ENCODE measurements at regions not wholly inside any gene's neighbourhood (a gene's known extent, or its start where the extent isn't known, plus 50 kb on each side); places are given as distances from the start of the nearest gene placed in this dataset.

DNA sequence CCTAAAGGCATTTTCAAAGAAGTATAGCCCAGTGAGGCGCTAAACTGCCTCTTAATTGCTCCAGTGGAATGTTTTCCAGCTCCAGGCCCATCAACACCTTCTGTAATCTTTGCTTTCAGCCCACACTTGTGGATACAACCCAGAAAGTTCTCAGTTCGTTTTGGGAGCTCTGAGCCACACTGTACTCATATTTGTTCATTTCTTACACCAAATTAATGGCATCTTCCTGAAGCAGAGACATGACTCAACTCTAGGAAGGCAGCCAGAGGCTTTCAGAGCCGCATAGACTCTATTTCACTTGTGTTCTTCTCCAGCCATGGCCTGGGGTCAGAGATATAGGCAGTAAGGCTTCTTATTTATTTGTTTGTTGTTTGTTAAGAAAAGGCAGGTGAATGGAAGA is 175.5 kb upstream of the NCAM1 start (continued):
- TF ChIP-seq, protein P1, sequence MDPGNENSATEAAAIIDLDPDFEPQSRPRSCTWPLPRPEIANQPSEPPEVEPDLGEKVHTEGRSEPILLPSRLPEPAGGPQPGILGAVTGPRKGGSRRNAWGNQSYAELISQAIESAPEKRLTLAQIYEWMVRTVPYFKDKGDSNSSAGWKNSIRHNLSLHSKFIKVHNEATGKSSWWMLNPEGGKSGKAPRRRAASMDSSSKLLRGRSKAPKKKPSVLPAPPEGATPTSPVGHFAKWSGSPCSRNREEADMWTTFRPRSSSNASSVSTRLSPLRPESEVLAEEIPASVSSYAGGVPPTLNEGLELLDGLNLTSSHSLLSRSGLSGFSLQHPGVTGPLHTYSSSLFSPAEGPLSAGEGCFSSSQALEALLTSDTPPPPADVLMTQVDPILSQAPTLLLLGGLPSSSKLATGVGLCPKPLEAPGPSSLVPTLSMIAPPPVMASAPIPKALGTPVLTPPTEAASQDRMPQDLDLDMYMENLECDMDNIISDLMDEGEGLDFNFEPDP (CRISPR knock-in tag; conservative IDR thresholded peaks at IDR 0.05), result no peak
- TF ChIP-seq, protein P2, sequence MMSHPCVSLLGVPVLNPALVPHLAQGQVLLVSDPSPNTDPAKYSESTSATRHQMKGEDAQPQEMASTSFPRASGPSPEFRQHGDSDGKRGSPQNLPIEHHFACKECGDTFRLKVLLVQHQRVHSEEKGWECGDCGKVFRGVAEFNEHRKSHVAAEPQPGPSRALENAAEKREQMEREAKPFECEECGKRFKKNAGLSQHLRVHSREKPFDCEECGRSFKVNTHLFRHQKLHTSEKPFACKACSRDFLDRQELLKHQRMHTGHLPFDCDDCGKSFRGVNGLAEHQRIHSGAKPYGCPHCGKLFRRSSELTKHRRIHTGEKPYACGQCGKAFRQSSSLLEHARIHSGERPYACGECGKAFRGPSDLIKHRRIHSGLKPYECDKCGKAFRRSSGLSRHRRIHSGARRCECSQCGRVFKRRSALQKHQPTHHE (CRISPR knock-in tag; IDR thresholded peaks at IDR 0.05; ENCODE audit: borderline replicate concordance), result no peak
- TF ChIP-seq, protein P3, sequence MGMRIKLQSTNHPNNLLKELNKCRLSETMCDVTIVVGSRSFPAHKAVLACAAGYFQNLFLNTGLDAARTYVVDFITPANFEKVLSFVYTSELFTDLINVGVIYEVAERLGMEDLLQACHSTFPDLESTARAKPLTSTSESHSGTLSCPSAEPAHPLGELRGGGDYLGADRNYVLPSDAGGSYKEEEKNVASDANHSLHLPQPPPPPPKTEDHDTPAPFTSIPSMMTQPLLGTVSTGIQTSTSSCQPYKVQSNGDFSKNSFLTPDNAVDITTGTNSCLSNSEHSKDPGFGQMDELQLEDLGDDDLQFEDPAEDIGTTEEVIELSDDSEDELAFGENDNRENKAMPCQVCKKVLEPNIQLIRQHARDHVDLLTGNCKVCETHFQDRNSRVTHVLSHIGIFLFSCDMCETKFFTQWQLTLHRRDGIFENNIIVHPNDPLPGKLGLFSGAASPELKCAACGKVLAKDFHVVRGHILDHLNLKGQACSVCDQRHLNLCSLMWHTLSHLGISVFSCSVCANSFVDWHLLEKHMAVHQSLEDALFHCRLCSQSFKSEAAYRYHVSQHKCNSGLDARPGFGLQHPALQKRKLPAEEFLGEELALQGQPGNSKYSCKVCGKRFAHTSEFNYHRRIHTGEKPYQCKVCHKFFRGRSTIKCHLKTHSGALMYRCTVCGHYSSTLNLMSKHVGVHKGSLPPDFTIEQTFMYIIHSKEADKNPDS (CRISPR knock-in tag; IDR thresholded peaks at IDR 0.05), result no peak
- TF ChIP-seq ZNF12 (CRISPR knock-in tag; IDR thresholded peaks at IDR 0.05) (no peak), ATRX (CRISPR knock-in tag; IDR thresholded peaks at IDR 0.05; ENCODE audit: borderline replicate concordance) (no peak)
- TF ChIP-seq, protein P4, sequence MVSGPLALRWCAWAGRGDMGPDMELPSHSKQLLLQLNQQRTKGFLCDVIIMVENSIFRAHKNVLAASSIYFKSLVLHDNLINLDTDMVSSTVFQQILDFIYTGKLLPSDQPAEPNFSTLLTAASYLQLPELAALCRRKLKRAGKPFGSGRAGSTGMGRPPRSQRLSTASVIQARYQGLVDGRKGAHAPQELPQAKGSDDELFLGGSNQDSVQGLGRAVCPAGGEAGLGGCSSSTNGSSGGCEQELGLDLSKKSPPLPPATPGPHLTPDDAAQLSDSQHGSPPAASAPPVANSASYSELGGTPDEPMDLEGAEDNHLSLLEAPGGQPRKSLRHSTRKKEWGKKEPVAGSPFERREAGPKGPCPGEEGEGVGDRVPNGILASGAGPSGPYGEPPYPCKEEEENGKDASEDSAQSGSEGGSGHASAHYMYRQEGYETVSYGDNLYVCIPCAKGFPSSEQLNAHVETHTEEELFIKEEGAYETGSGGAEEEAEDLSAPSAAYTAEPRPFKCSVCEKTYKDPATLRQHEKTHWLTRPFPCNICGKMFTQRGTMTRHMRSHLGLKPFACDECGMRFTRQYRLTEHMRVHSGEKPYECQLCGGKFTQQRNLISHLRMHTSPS (CRISPR knock-in tag; IDR thresholded peaks at IDR 0.05; ENCODE audit: low read depth), result no peak

DNA sequence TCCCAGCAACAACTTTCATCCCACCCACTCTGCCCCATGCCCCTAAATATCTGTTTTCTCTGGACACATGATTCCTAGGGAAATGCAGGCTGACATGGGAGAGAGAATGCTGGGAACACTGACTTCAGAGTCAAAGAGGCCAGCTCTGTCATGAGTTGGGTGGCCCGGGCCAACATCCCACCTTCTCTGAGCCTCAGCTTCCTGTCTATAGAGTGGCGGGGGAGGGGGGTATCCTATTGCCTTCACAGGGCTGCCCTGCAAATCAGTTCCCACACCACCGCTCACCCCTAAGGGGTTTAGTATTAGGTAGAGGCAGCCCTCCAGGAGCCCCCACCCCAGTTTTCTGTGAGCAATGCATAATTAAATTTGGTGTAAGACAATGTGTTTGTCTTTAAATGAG is 175.0 kb upstream of the NCAM1 start:
- WGBS (ENCODE audit: low lambda C conversion rate), result 0% methylated on average over 1 of the region's 3 CpGs
- no peak overlapping the region for H3K4me2 ChIP-seq (ENCODE audit: low read depth, low read length)

More for the DNA sequence above, 175.0 kb upstream of the NCAM1 start:
- no peaks in the 10 kb centered on the region for H3K4me1 ChIP-seq (ENCODE audit: insufficient read depth, low read length)
- H3K79me2 ChIP-seq (ENCODE audit: insufficient read depth, low read length), result no peaks in the 10 kb centered on the region
- no peaks in the 10 kb centered on the region for H4K20me1 ChIP-seq (ENCODE audit: insufficient read depth, low read length)
- CTCF ChIA-PET (ENCODE audit: low intra/inter-chr PET ratio, low total read pairs), result no interaction called here
- no peak overlapping the region for H3K4me3 ChIP-seq (replicated peaks in 1 of 3; ENCODE audit: insufficient read depth in 1 of 3, low read depth in 2 of 3, low read length in 3 of 3)
- H3K9ac ChIP-seq (ENCODE audit: insufficient read depth, low read depth, low read length), result no peak overlapping the region
- POLR2A ChIA-PET, result no interaction called here
- DNase-seq (ENCODE audit: low spot score) (no peak), ATAC-seq (no peak), FAIRE-seq (no peak)
- no TSS peak for BruUV-seq (replicated peaks)
- no peaks in the 10 kb centered on the region for H3K36me3 ChIP-seq (replicated peaks in 1 of 2; ENCODE audit: control insufficient read depth in 1 of 2, insufficient read depth in 2 of 2, low read length in 2 of 2)
- in situ Hi-C loops (cut with HindIII; ENCODE audit: extremely low pct_ligation_motif_present, low pct_unique_long_range_greater_than_20kb), result no loop called here
- H3K27ac ChIP-seq (ENCODE audit: extremely low read length, insufficient read depth, low read length), result no peak overlapping the region
- intact Hi-C loops (cut with micrococcal nuclease; ENCODE audit: unreplicated experiment), result no loop called here
- H2AFZ ChIP-seq (ENCODE audit: low read length), result no peak overlapping the region
- TF ChIP-seq, protein P5, sequence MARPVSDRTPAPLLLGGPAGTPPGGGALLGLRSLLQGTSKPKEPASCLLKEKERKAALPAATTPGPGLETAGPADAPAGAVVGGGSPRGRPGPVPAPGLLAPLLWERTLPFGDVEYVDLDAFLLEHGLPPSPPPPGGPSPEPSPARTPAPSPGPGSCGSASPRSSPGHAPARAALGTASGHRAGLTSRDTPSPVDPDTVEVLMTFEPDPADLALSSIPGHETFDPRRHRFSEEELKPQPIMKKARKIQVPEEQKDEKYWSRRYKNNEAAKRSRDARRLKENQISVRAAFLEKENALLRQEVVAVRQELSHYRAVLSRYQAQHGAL (CRISPR knock-in tag; IDR thresholded peaks at IDR 0.05; ENCODE audit: not compliant biosample characterization), result no peak
- TF ChIP-seq ZNF674 (CRISPR knock-in tag; IDR thresholded peaks at IDR 0.05; ENCODE audit: low read depth), result no peak
- TF ChIP-seq ZKSCAN5 (CRISPR knock-in tag; IDR thresholded peaks at IDR 0.05), result no peak
- H3K27me3 ChIP-seq (ENCODE audit: control insufficient read depth in 1 of 2, insufficient read depth in 2 of 2, low read length in 2 of 2), result peaks cover 2 to 6% of the 10 kb centered on the region in 2 experiments
- no peaks in the 10 kb centered on the region for H3K9me3 ChIP-seq (ENCODE audit: low read length)

All from HepG2 (cell line).